Lower leg skin (tissue), 3 donors: ENCODE measurements at regions not wholly inside any gene's neighbourhood (a gene's known extent, or its start where the extent isn't known, plus 50 kb on each side); places are given as distances from the start of the nearest gene placed in this dataset.

Experiments
- CTCF ChIP-seq, 3 donors: fragments of 450-650 bp; IDR thresholded peaks; one replicate each; pipeline ENCODE4 v1.5.1; 2016; ENCODE audit warnings: antibody characterized with exemption in 3 of 3, mild to moderate bottlenecking in 3 of 3, moderate library complexity in 2 of 3
- POLR2A ChIP-seq, 2 donors: fragments of 450-650 bp; IDR thresholded peaks; one replicate each; pipeline ENCODE4 v1.6.1; 2016 to 2017; ENCODE audit warnings: antibody characterized with exemption in 2 of 2, mild to moderate bottlenecking in 1 of 2, moderate library complexity in 1 of 2

GRCh38 chr10:8510471-8510870 is 456.0 kb downstream of the GATA3 start:
- TF ChIP-seq CTCF (IDR thresholded peaks at IDR 0.05) (no peak), POLR2A (IDR thresholded peaks at IDR 0.05) (no peak)
